Liver (tissue), 8 donors: ENCODE measurements at regions not wholly inside any gene's neighbourhood (a gene's known extent, or its start where the extent isn't known, plus 50 kb on each side); places are given as distances from the start of the nearest gene placed in this dataset.

Experiments
- DNase-seq: peaks from one replicate; pipeline ENCODE4 v3.0.0-alpha.2; 2017; ENCODE audit warnings: low spot score
- H3K27ac ChIP-seq, 2 donors: one replicate each; pipeline ENCODE4 v1.7.0; 2013; ENCODE audit warnings: inconsistent platforms in 2 of 2, low read length in 2 of 2, control low read depth in 1 of 2, low read depth in 1 of 2, mild to moderate bottlenecking in 1 of 2
- H3K27me3 ChIP-seq, 4 donors: one replicate each; pipeline versions ENCODE4 v1.6.1 to v1.7.0; 2013; ENCODE audit warnings: low read length in 3 of 4, inconsistent platforms in 1 of 4, mild to moderate bottlenecking in 1 of 4, moderate library complexity in 1 of 4; ENCODE audit not compliant: control insufficient read depth in 4 of 4, insufficient read depth in 4 of 4
- H3K36me3 ChIP-seq, 4 donors: one replicate each; pipeline versions ENCODE4 v1.6.1 to v1.7.0; 2013; ENCODE audit warnings: low read length in 3 of 4, mild to moderate bottlenecking in 3 of 4, low read depth in 1 of 4, moderate library complexity in 1 of 4; ENCODE audit not compliant: control insufficient read depth in 4 of 4, insufficient read depth in 3 of 4
- H3K4me1 ChIP-seq, 4 donors: one replicate each; pipeline versions ENCODE4 v1.6.1 to v1.7.0; 2013; ENCODE audit warnings: low read length in 3 of 4, mild to moderate bottlenecking in 3 of 4, moderate library complexity in 1 of 4; ENCODE audit not compliant: control insufficient read depth in 4 of 4, insufficient read depth in 4 of 4
- H3K4me3 ChIP-seq, 3 donors: one replicate each; pipeline versions ENCODE4 v1.6.1 to v1.7.0; 2013; ENCODE audit warnings: low read length in 3 of 3, control low read depth in 1 of 3, low read depth in 1 of 3, mild to moderate bottlenecking in 1 of 3
- H3K9ac ChIP-seq, 2 donors: one replicate each; pipeline ENCODE4 v1.7.0; 2013; ENCODE audit warnings: low read length in 2 of 2, mild to moderate bottlenecking in 2 of 2, moderate library complexity in 2 of 2, control low read depth in 1 of 2, low read depth in 1 of 2
- H3K9me3 ChIP-seq, 4 donors: one replicate each; pipeline versions ENCODE4 v1.6.1 to v1.7.0; 2013; ENCODE audit warnings: low read length in 3 of 4; ENCODE audit not compliant: control insufficient read depth in 4 of 4
- ATF3 ChIP-seq: IDR thresholded peaks from 2 replicates; pipeline ENCODE4 v1.6.1; 2016; ENCODE audit warnings: antibody characterized with exemption
- CTCF ChIP-seq: fragments of 150-350 bp; IDR thresholded peaks from 2 replicates; pipeline ENCODE4 v1.5.1; 2017; ENCODE audit warnings: improper control_type of control experiment, low read depth, low read length; ENCODE audit not compliant: missing input control
- EGR1 ChIP-seq, 2 donors: IDR thresholded peaks; 2 replicates each; pipeline ENCODE4 v1.6.1; 2016 to 2018; ENCODE audit warnings: antibody characterized with exemption in 2 of 2, low read depth in 2 of 2
- FOXA1 ChIP-seq: IDR thresholded peaks from 2 replicates; pipeline ENCODE4 v1.6.1; 2016; ENCODE audit warnings: antibody characterized with exemption
- FOXA2 ChIP-seq: IDR thresholded peaks from 2 replicates; pipeline ENCODE4 v1.6.1; 2016; ENCODE audit warnings: antibody characterized with exemption
- GABPA ChIP-seq, 2 donors: IDR thresholded peaks in 1 of 2; conservative IDR thresholded peaks in 1 of 2; 2 replicates each; pipeline ENCODE4 v1.6.1; 2016; ENCODE audit warnings: antibody characterized with exemption in 2 of 2, mild to moderate bottlenecking in 1 of 2, moderate library complexity in 1 of 2
- HNF4A ChIP-seq, 2 donors: conservative IDR thresholded peaks; 2 replicates each; pipeline ENCODE4 v1.6.1; 2016; ENCODE audit warnings: antibody characterized with exemption in 2 of 2, mild to moderate bottlenecking in 2 of 2
- HNF4G ChIP-seq: IDR thresholded peaks from 2 replicates; pipeline ENCODE4 v1.6.1; 2016; ENCODE audit warnings: antibody characterized with exemption
- JUND ChIP-seq, 2 donors: IDR thresholded peaks; 2 replicates each; pipeline ENCODE4 v1.6.1; 2016; ENCODE audit warnings: antibody characterized with exemption in 2 of 2
- MAX ChIP-seq: IDR thresholded peaks from 2 replicates; pipeline ENCODE4 v1.6.1; 2016; ENCODE audit warnings: antibody characterized with exemption
- NR2F2 ChIP-seq: IDR thresholded peaks from 2 replicates; pipeline ENCODE4 v1.6.1; 2016; ENCODE audit warnings: antibody characterized with exemption
- RAD21 ChIP-seq, 2 donors: IDR thresholded peaks; 2 replicates each; pipeline ENCODE4 v1.6.1; 2016; ENCODE audit warnings: antibody characterized with exemption in 2 of 2, mild to moderate bottlenecking in 2 of 2
- REST ChIP-seq: IDR thresholded peaks from 2 replicates; pipeline ENCODE4 v1.6.1; 2016; ENCODE audit warnings: antibody characterized with exemption, mild to moderate bottlenecking
- RXRA ChIP-seq, 2 donors: IDR thresholded peaks; 2 replicates each; pipeline ENCODE4 v1.6.1; 2017 to 2018; ENCODE audit warnings: antibody characterized with exemption in 2 of 2, mild to moderate bottlenecking in 1 of 2
- SP1 ChIP-seq: IDR thresholded peaks from 2 replicates; pipeline ENCODE4 v1.6.1; 2018; ENCODE audit warnings: antibody characterized with exemption, mild to moderate bottlenecking
- TAF1 ChIP-seq: conservative IDR thresholded peaks from 2 replicates; pipeline ENCODE4 v1.6.1; 2016; ENCODE audit warnings: antibody characterized with exemption, mild to moderate bottlenecking
- YY1 ChIP-seq: IDR thresholded peaks from 2 replicates; pipeline ENCODE4 v1.6.1; 2016; ENCODE audit warnings: antibody characterized with exemption, mild to moderate bottlenecking
- ZBTB33 ChIP-seq: IDR thresholded peaks from 2 replicates; pipeline ENCODE4 v1.6.1; 2016; ENCODE audit warnings: antibody characterized with exemption
- WGBS: extraction: QIAGEN DNeasy Blood & Tissue Kit; methylation state at CpG from one replicate; pipeline ENCODE4 v1.1.7; 2013; 5-methylcytosine and 5-hydroxymethylcytosine counted together
- donor health status: healthy.
- donor health status: healthy.
- donor health status: healthy.
- donor health status: healthy.
- donor health status: healthy.

- DNase-seq: no peak
- H3K4me3 ChIP-seq: no peak overlapping the region
- no peaks in the 10 kb centered on the region for H3K36me3 ChIP-seq
- no peak overlapping the region for H3K9ac ChIP-seq
- WGBS: 99% methylated on average over 3 of the region's 3 CpGs
- H3K27ac ChIP-seq: no peak overlapping the region
- peaks cover 0 to 38% (median 21%) of the 10 kb centered on the region in 4 donors for H3K4me1 ChIP-seq
- H3K27me3 ChIP-seq: no peaks in the 10 kb centered on the region
- no peaks in the 10 kb centered on the region for H3K9me3 ChIP-seq
- TF ChIP-seq JUND (IDR thresholded peaks at IDR 0.05) (no peak), GABPA (IDR thresholded peaks at IDR 0.05 in 1 of 2, conservative IDR thresholded peaks at IDR 0.05 in 1 of 2) (no peak), HNF4G (no peak), NR2F2 (no peak), MAX (no peak), FOXA2 (no peak), RAD21 (IDR thresholded peaks at IDR 0.05) (no peak), ZBTB33 (no peak), CTCF (no peak), TAF1 (no peak), SP1 (no peak), REST (no peak), FOXA1 (no peak), ATF3 (no peak), YY1 (no peak), RXRA (IDR thresholded peaks at IDR 0.05) (no peak), HNF4A (conservative IDR thresholded peaks at IDR 0.05) (no peak), EGR1 (IDR thresholded peaks at IDR 0.05; ENCODE audit: low read depth in 2 of 2) (no peak)
These were observed 54.9 kb upstream of the PPP2R5A start for GRCh38 chr1:212230329-212230728.

- WGBS: 97% methylated on average over 1 of the region's 1 CpG
- Histone ChIP-seq H3K4me1 (peaks cover 0 to 34% (median 14%) of the 10 kb centered on the region in 4 donors), H3K27ac (no peak overlapping the region)
These were observed 53.8 kb upstream of the PPP2R5A start for GRCh38 chr1:212231372-212231771.

More at GRCh38 chr1:212231372-212231771, 53.8 kb upstream of the PPP2R5A start:
- Histone ChIP-seq H3K4me3 (no peak overlapping the region), H3K27me3 (no peaks in the 10 kb centered on the region), H3K9ac (no peak overlapping the region), H3K36me3 (no peaks in the 10 kb centered on the region), H3K9me3 (no peaks in the 10 kb centered on the region)
- no peak for DNase-seq
- TF ChIP-seq TAF1 (no peak), RAD21 (IDR thresholded peaks at IDR 0.05) (no peak), FOXA1 (no peak), ATF3 (no peak), CTCF (no peak), GABPA (IDR thresholded peaks at IDR 0.05 in 1 of 2, conservative IDR thresholded peaks at IDR 0.05 in 1 of 2) (no peak)
